Left cardiac atrium (tissue), 4 donors: ENCODE measurements at regions not wholly inside any gene's neighbourhood (a gene's known extent, or its start where the extent isn't known, plus 50 kb on each side); places are given as distances from the start of the nearest gene placed in this dataset.

Experiments
- ATAC-seq, 2 donors: fragments of 200-7000 bp; cut with Tn5 transposase; one replicate each; pipeline ENCODE4 v1.9.1; 2020; ENCODE audit warnings: mild to moderate bottlenecking in 2 of 2, moderate library complexity in 2 of 2
- DNase-seq: peaks from one replicate; pipeline ENCODE4 v3.0.0-alpha.2; 2020
- intact Hi-C, 2 donors: fragments of 100-400 bp; cut with DNase I; formaldehyde crosslinking; loops; one replicate each; pipeline versions ENCODE4 v1.14.1 to v1.15.1; 2022 to 2023
- donor health status: DM: no; HTN: yes; CAD: no.
- donor health status: DM: no; HTN: yes; CAD: no; lungs with severe emphysema.
- donor health status: DM: yes; HTN: yes; CAD: no.
- donor health status: Dilated cardiomyopathy.

DNA sequence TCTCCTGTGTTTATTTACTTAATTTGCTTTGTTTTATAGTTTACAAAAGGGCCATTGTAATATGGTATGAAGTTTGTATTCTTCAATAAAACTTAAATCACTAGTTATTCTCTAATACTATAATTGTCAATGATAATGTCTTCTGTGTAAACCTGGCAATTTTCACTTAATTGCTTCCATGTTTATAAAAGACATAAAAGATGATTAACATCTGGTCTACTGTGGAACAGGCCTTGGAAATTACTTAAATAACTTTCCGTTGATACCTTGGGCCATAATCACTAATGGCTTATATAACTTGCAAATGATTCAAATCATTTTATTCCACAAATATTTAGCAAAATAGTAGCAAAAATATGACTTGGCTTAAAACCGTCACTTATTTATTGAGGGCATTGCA is 743.8 kb downstream of the DSC3 start:
- intact Hi-C loops: no loop called here

DNA sequence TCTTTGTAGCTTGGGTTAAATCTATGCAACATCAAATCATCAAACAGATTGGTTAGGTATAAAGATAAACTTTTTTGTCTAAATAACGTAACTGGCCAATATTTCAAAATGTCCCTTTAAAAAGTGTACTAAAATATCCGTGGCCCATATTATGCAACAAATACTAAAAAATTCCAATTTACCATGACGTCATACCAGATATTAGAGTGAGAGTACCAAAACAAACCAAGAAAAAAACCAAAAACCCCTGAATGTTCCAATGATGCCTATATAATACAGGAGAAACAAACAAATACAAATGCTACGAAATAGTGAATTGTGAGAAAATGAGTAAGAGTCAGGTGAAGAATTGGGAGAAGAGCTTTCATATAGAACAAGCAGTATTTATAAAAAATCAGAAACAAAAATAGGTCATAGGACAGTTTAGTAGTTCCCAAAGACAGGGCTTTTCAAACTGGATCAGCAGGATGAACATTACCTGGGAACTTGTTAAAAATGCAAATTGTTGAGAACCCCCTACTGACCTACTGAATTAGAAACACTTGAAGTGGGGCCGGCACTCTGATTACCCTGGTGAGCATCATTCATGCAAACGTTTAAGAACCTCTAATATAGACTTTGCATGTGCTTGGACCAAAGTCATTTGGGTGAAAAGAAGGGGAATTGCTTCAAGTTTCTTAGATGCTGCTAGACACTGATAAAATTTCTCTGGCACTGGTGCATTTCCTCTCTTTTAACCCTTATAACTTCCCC is 753.7 kb downstream of the DSC3 start:
- DNase-seq (no peak), ATAC-seq (no peak)
- intact Hi-C loops: loop anchor here in 1 of 2 donors (10.0 kb wide), 1 partner anchor 414 kb away; no protein-coding TSS in a partner anchor

More for the DNA sequence above, 743.8 kb downstream of the DSC3 start:
- ATAC-seq (no peak), DNase-seq (no peak)

DNA sequence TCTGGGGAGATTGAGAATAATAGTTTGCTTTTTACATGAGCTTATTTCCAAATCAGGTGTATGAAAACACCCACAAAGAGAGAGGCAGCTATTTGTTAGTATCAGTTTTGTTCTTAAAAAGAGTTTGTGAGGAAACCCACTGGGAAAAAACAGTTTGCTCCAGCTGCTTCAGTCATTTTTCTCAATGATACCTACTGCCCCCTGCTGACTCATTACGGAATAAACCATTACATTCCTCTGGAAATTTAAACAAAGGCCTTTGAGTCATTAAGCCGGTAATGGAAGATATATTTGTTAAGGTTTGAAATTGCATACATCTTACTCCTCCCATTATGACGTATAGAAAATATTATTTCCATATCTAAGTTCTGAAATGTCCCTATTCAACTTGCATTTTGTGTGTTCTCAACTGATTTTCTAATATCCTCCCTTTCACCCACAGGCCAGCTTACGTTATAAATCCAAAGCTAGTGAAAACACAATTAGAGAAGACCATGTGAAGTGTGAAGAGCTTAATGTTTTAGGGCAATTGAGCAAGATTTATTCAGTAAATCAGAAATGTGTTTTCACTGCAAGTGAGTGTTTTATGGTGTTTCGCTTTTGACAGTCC is 761.6 kb downstream of the DSC3 start:
- DNase-seq: no peak
- ATAC-seq: no peak
- intact Hi-C loops: loop anchor here in 1 of 2 donors (5.0 to 10.0 kb wide), 2 partner anchors 406 to 1314 kb away; no protein-coding TSS in a partner anchor

DNA sequence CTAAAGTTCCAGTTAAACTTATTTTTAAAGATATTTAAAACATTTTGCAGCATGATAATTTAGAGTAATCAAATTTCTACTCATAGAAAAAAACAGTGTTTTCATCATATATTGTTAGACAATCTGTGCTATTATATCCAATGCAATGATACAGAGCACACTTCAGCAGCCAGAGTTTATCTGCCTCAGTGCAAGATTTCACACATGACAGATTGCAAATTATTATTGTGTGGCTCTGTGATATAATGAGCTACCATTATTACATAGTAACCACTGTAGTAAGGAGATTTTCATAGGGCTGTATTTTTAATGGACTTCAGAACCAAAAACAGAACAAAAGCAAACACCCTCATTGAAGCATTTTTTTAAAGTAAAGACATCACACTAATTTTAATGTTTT is 762.4 kb downstream of the DSC3 start:
- DNase-seq: no peak
- intact Hi-C loops: loop anchor here in 1 of 2 donors (5.0 to 10.0 kb wide), 2 partner anchors 405 to 1313 kb away; no protein-coding TSS in a partner anchor
- ATAC-seq: no peak

DNA sequence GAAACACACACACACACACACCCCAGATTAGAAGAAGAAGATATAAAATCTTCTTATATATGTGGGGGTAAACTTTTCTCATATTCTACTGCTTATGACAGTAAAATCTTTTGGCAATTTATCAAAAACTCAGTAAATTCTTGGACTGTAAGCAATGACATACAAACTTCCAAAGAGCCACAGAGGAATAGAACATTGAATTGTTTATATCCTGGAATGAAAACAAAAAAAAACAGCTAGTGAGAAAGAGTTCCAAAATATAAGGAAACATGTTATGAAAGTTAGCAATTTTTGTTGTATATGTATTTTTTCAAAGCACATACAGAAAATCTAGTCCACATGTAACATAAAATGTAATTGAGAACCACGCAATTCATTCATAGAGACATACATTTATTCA is 764.9 kb downstream of the DSC3 start:
- ATAC-seq: no peak
- no peak for DNase-seq
- intact Hi-C loops: no loop called here

DNA sequence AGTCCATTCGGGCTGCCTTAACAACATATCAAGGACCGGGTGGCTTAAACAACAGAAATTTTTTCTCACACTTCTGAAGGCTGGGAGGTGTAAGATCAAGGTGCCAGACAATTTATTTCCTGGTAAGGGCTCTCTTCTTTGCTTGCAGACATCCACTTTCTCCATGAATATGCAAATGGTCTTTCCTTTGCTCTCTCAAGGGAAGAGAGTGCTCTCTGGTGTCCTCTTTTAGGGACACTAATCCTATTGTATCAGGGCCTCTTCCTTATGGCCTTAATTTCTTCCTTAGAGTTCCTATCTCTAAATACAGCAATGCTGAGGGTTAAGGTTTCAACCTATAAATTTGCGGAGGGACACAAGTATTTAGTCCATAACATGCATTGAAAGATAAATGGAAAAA is 770.8 kb downstream of the DSC3 start:
- DNase-seq: no peak
- no peak for ATAC-seq
- intact Hi-C loops: no loop called here

DNA sequence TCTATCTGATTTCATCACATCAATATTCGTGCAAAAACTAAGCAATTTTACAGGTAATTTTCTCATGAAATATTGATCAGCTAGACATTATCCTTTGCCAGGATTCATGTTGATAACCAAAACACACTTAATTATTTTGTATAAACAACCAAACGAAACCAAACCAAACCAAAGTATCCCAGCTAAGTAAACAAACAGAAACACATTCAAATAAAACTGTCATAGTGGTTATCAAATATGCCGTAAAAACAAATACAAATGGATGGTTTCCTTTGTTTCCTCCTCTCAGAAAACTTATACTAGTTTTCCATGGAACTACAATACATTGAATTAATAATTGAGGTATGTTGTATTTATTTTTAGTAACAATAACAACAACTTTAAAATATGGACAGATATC is 777.4 kb downstream of the DSC3 start:
- intact Hi-C loops: no loop called here
- DNase-seq: no peak
- ATAC-seq: no peak

DNA sequence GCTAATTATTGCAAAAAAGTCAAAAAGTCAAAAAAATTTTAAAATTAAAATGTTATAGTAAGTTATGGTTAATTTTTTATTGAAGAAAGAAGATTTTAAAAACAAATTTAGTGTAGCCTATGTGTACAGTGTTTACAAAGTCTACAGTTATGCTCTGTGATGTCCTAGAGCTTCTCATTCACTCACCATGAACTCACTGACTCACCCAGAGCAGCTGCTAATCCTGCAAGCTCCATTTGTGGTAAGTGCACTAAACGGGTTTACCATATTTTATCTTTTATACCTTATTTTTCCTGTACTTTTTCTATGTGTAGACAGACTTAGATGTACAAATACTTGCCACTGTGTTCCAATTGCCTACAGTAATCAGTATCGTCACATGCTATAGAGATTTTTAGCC is 788.2 kb downstream of the DSC3 start:
- DNase-seq (no peak), ATAC-seq (no peak)
- intact Hi-C loops: no loop called here

DNA sequence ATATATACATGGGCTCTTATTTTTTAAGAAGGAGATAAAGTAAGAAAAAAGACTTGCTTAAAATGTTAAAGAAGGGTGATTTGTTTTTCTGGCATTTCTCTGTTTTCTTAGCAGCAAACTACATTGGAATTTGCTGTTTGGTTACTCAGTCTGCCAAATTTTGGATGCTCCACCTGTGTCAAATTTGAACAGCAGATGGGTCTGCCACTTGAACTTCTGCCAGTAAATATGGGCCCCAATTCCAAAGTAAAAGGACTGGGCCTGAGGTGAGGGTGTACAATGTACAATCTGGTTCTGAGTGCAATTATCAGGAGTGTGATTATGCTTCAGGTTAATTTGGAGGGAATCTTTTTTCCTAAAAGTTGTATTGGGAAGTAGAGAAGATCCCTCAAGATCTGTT is 794.5 kb downstream of the DSC3 start:
- ATAC-seq: no peak
- no peak for DNase-seq
- intact Hi-C loops: no loop called here

DNA sequence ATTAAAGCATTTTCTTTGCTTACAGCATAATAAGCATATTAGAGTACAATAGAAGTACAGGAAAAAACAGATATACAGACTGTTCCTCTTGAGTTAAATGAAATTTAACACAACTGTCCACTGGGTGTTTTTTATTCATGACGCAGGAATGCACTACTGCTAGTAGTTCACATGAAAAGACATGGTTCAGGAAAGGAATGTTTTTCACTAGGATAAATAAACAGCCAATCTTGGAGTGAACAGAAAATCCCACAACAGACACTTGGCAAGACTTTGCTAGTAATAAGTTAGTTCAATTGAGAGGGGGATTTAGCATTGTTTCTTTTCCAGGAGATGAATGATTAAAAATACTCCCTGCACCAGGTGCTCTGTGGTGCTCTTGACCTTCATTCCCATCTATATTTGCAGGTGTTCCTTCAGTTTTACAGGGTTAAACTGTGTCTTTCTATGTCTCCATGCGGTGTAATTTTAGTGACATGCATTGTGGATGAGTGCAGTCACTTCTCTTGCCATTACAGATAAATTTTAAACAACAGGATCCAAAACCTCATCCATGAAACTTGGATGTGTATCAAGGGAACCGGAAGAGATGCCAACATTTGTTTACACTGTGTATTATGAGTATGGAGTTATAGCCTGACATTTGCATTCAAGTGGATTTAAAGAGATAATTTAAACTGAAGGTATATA is 796.6 kb downstream of the DSC3 start:
- no peak for ATAC-seq
- DNase-seq: no peak
- intact Hi-C loops: no loop called here

DNA sequence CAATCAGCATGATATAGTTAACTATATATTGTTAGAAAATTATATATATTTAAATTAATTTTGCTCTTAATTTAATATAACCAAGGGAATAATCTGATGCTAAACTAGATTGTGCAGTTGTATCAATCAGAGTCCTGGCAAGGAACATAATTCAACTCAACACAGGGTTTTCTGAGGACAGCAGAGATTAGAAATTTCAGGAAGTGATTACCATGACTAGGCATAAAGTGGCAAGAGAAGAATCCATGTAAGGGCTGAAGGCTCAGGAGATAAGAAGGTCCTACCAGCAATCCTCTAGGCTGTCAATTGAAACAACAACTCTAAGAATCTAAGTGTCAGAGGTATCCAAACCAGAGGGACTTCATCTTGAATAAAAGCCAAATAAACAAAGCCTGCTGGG is 807.8 kb downstream of the DSC3 start:
- ATAC-seq (no peak), DNase-seq (no peak)
- intact Hi-C loops: no loop called here

DNA sequence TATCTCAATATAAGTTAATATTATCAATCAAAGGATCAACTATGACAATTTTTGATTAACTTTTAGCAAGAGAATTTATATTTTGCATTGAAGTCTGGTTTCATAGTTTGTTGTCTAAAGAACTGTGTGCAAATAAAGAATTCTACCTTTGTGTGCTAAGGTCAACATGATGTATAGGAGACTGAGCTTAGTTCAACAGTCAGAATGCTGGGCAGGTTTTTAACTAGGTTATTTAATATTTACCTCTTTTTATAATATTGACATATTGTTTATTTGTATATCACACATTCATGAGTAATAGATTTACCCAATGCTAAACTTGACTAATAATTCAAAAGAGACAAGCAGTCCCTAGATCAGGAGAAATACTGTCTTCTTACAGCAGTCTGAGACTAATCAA is 831.4 kb downstream of the DSC3 start:
- DNase-seq (no peak), ATAC-seq (no peak)
- intact Hi-C loops: no loop called here

DNA sequence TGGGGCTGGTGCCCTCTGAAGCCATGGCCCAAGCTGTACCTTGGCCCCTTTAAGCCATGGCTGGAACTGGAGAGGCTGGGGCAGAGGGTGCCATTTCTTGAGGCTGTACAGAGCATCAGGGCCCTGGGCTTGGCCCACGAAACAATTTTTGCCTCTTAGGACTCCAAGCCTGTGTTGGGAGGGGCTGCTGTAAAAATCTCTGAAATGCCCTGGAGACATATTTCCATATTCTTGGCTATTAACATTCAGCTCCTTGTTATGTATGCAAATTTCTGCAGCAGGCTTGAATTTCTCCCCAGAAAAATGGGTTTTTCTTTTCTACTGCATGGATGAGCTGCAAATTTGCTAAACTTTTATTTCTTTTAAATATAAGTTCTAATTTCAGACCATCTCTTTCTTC is 834.0 kb downstream of the DSC3 start:
- no peak for DNase-seq
- no peak for ATAC-seq
- intact Hi-C loops: no loop called here

DNA sequence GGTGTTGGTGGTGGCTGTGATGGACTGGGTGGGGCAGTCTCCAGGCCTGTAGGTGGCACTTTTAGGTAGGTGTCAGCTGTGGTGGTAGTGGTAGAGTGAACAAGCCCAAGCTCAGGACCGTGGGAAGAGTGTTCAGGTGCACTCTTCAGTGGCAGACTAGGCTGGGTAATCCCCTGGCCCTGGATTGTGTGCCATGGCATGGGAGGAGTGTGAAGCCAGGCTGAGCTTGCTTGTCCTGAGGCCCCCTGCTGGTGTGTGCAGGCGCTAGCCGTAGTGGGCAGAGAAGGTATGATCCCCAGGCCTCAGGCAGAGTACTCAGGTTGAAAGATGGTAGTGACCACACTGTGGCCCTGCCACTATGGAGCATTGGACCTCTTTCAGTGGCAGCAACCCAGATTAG is 850.3 kb downstream of the DSC3 start:
- ATAC-seq: no peak
- intact Hi-C loops: no loop called here

DNA sequence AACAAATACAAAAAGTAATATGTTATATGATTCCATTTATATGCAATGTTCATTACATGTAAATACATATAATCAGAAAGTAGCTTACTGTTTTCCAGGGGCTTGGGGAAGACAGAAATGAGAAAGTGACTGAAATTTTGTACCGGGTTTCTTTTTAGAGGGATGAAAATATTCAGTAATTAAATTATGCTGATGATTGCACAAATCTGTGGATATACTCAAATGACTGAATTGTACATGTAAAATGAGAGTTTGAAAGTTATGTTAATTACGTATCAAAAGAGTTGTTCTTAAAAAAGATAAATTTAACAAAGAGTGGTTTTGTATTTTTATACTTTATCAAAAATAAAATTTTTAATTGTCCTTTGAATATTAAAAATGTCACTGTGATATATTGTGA is 856.3 kb downstream of the DSC3 start:
- intact Hi-C loops: no loop called here
- ATAC-seq (no peak), DNase-seq (no peak)

More for the DNA sequence above, 850.3 kb downstream of the DSC3 start:
- DNase-seq: no peak

DNA sequence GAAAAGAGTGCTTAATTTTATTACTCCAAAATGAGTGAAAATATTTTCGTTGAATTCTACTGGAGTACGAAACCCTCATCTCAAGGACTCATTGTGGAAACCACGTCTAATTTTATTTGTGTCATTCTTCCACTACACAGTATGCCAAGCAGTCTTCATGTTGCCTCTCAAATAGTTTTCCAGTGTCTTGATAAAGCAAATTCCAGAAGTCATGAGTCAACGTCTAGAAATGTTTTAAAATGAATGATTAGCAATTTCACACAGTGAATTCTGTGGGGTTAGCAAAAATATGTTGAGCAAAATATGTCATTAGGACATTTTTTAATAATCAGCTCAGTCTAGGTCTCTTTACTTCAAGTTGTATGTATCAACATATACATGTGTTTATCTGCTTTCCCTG is 865.5 kb downstream of the DSC3 start:
- no peak for ATAC-seq
- no peak for DNase-seq
- intact Hi-C loops: no loop called here

DNA sequence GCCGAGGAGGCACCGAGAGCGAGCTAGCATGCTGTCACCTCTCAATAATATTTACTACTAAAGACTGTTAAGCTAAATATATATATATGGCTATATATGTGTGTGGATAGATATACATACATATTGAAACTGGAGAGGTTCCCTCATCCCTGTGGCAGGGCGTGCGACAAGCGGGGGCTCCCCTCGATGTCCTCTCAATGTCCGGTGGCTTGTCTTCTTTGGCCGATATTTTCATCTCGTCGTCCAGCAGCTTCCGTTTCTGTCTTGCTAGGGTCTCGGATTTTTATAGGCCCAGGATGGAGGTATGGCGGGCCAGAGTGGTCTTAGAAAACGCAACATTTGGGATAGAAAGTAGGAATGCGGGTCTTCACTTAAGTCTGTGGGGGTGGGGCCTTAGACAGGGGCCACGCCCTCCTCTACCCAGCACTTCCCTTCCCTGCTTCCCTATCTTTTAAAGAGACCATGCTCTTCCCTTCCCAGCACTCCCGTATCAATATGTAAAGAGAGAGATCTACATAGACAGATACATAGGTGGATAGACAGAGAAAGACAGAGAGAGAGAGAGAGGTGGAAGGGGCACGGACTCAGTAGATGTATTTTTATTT is 866.8 kb downstream of the DSC3 start:
- no peak for ATAC-seq
- DNase-seq: no peak
- intact Hi-C loops: no loop called here

DNA sequence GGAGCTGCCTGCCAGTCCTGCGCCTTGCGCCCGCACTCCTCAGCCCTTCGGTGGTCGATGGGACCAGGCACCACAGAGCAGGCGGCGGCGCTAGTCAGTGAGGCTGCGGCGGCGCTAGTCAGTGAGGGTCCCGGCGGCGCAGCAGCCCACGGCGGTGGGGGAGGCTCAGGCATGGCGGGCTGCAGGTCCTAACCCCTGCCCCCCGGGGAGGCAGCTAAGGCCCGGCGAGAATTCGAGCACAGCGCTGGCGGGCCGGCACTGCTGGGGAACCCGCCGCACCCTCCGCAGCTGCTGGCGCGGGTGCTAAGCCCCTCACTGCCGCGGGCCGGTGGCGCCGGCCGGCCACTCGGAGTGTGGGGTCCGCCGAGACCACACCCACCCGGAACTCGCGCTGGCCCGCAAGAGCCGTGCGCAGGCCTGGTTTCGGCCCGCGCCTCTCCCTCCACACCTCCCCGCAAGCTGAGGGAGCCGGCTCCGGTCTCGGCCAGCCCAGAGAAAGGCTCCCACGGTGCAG is 867.4 kb downstream of the DSC3 start:
- intact Hi-C loops: no loop called here
- DNase-seq: no peak
- ATAC-seq: no peak

DNA sequence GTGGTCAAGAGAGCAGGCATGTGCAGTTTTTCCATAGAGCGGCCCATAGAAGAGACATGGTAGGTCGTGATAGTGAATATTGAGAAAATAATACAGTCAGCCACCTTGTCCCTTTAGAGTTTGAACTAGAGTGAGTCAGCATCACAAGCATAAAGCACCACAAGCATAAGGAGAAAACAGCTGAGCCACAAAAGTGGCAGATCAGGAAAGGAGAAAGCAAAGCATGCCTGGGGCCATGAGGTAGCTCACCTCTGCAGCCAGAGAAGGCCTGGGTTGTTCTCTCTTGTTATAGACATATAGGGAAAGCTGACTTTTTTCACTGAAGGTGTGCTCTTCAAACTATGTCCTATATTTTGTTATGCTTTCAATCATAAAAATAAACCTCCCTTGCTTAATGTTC is 879.0 kb downstream of the DSC3 start:
- no peak for DNase-seq
- intact Hi-C loops: no loop called here
- no peak for ATAC-seq

DNA sequence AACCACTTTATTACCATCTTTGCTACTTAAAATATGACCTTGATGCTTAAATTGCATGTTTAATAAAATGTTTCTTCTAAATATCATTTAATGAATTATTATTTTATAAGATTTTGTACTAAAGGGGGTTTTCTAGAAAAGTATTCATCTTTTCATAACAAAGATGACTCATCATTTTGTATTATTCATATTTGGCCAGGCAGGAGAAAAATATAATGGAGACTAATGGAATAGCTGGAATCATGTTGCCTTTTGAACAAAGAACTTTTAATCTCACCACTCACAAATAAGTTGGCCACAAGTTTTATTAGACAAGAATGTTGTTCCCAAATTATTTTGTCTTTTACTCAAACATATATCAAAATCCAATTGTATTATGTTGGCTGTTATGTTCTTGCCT is 882.4 kb downstream of the DSC3 start:
- intact Hi-C loops: no loop called here
- DNase-seq (no peak), ATAC-seq (no peak)
